Activated CD4-positive, alpha-beta memory T cell treated with anti-CD3 and anti-CD28 coated beads for 36 hours (primary cell): ENCODE measurements at regions not wholly inside any gene's neighbourhood (a gene's known extent, or its start where the extent isn't known, plus 50 kb on each side); places are given as distances from the start of the nearest gene placed in this dataset.

Experiments used
- CTCF ChIA-PET: fragments of 350-600 bp; sonication (Branson Sonifier 250); formaldehyde crosslinking; loops from one replicate; lab custom pipeline; 2021; ENCODE audit warnings: antibody characterized with exemption, inconsistent platforms; lab: Charles Lee
- POLR2A ChIA-PET: fragments of 350-600 bp; sonication (Branson Sonifier 250); formaldehyde crosslinking; loops from one replicate; lab custom pipeline; 2021; ENCODE audit warnings: antibody characterized with exemption; lab: Charles Lee
- DNase-seq: peaks from one replicate; pipeline ENCODE4 v3.0.0-alpha.2; 2020
- H3K27ac Mint-ChIP-seq: one replicate; pipeline ENCODE4 v1.8.0; 2021; ENCODE audit warnings: mixed read lengths
- H3K27me3 Mint-ChIP-seq: one replicate; pipeline ENCODE4 v1.8.0; 2021; ENCODE audit warnings: mixed read lengths
- H3K36me3 Mint-ChIP-seq: one replicate; pipeline ENCODE4 v1.8.0; 2021; ENCODE audit warnings: mixed read lengths
- H3K4me1 Mint-ChIP-seq: one replicate; pipeline ENCODE4 v1.8.0; 2021; ENCODE audit warnings: low read depth, mixed read lengths
- H3K4me3 Mint-ChIP-seq: one replicate; pipeline ENCODE4 v1.8.0; 2021; ENCODE audit warnings: mild to moderate bottlenecking, mixed read lengths
- H3K9me3 Mint-ChIP-seq: one replicate; pipeline ENCODE4 v1.8.0; 2021; ENCODE audit warnings: mixed read lengths
- intact Hi-C: fragments of 100-400 bp; cut with micrococcal nuclease; formaldehyde crosslinking; loops from one replicate; pipeline ENCODE4 v1.15.1; 2023

GRCh38 chr1:216815260-216816131 is 92.3 kb upstream of the ESRRG start:
- DNase-seq = no peak
- Mint-ChIP-seq H3K9me3 (no peaks in the 10 kb centered on the region), H3K27me3 (no peaks in the 10 kb centered on the region), H3K36me3 (no peaks in the 10 kb centered on the region), H3K27ac (no peak overlapping the region), H3K4me1 (no peaks in the 10 kb centered on the region), H3K4me3 (no peak overlapping the region)
- intact Hi-C loops = no loop called here
- CTCF ChIA-PET = no interaction called here
- POLR2A ChIA-PET = no interaction called here

- no peak overlapping the region for H3K4me3 Mint-ChIP-seq
Observed at GRCh38 chr1:216814576-216815259, 91.5 kb upstream of the ESRRG start.

DNA sequence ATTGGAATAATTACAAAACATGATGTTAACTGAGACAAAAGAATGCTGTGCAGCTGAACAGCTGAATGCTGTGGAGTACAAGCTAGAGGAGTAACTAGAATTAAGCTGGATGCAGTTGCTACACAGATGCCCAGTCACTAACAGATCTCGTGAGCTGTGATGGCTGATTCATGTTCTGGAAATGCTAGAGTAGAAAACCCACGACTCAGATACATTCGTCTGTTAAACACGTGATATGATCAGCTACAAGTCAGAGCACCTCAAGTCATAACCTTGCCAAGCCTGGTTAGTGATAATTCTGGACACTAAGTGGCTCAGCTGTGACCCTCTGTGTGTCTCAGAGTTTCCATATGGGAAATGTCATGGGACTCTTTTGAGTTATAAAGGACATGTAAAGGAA is 89.7 kb upstream of the ESRRG start:
- ChIA-PET CTCF (interaction anchor here (0.7 kb wide), 1 partner anchor 961 kb away, joined by 4 read pairs; no protein-coding TSS in a partner anchor), POLR2A (no interaction called here)
- no peaks in the 10 kb centered on the region for H3K4me1 Mint-ChIP-seq
- intact Hi-C loops = no loop called here
- H3K9me3 Mint-ChIP-seq = no peaks in the 10 kb centered on the region
- DNase-seq = no peak
- H3K36me3 Mint-ChIP-seq = no peaks in the 10 kb centered on the region
- no peaks in the 10 kb centered on the region for H3K27me3 Mint-ChIP-seq
- H3K27ac Mint-ChIP-seq = no peak overlapping the region
- H3K4me3 Mint-ChIP-seq = no peak overlapping the region

More at GRCh38 chr1:216814576-216815259, 91.5 kb upstream of the ESRRG start:
- intact Hi-C loops = no loop called here
- CTCF ChIA-PET = no interaction called here
- POLR2A ChIA-PET = no interaction called here
- no peaks in the 10 kb centered on the region for H3K4me1 Mint-ChIP-seq
- no peak for DNase-seq
- no peak overlapping the region for H3K27ac Mint-ChIP-seq
- no peaks in the 10 kb centered on the region for H3K9me3 Mint-ChIP-seq
- no peaks in the 10 kb centered on the region for H3K36me3 Mint-ChIP-seq
- H3K27me3 Mint-ChIP-seq = no peaks in the 10 kb centered on the region

GRCh38 chr1:216809649-216810048 is 86.4 kb upstream of the ESRRG start:
- Mint-ChIP-seq H3K36me3 (no peaks in the 10 kb centered on the region), H3K9me3 (no peaks in the 10 kb centered on the region), H3K4me3 (no peak overlapping the region), H3K4me1 (no peaks in the 10 kb centered on the region), H3K27me3 (no peaks in the 10 kb centered on the region), H3K27ac (no peak overlapping the region)
- POLR2A ChIA-PET = no interaction called here
- intact Hi-C loops = no loop called here
- DNase-seq = no peak
- CTCF ChIA-PET = no interaction called here

- CTCF ChIA-PET = no interaction called here
- H3K27me3 Mint-ChIP-seq = no peaks in the 10 kb centered on the region
- H3K9me3 Mint-ChIP-seq = no peaks in the 10 kb centered on the region
- H3K4me1 Mint-ChIP-seq = no peaks in the 10 kb centered on the region
- H3K36me3 Mint-ChIP-seq = no peaks in the 10 kb centered on the region
- intact Hi-C loops = no loop called here
- POLR2A ChIA-PET = no interaction called here
- DNase-seq = no peak
- no peak overlapping the region for H3K27ac Mint-ChIP-seq
- no peak overlapping the region for H3K4me3 Mint-ChIP-seq
Observed at GRCh38 chr1:216807696-216808095, 84.5 kb upstream of the ESRRG start.

DNA sequence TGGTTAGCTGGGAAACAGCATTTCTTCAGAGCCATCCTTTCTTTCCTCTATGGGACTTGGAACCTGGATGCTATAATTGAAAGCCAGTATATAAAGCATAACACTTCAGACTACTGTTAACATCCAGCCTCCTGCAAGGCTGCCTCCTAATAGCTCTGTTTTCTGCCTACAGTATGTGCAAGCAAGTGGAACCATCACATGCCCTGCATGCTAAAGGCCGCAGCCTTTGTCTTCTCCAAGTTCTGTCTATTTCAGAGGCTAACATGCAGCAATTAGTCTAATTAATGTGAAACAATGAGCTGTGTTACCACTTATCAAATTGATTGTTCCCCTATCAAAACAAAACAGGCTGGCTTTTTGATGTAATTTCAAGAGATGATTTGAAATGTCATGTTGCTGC is 82.7 kb upstream of the ESRRG start:
- Mint-ChIP-seq H3K27ac (no peak overlapping the region), H3K9me3 (peaks cover 5% of the 10 kb centered on the region), H3K4me3 (no peak overlapping the region), H3K36me3 (no peaks in the 10 kb centered on the region), H3K4me1 (no peaks in the 10 kb centered on the region), H3K27me3 (no peaks in the 10 kb centered on the region)
- CTCF ChIA-PET = no interaction called here
- intact Hi-C loops = no loop called here
- POLR2A ChIA-PET = no interaction called here
- DNase-seq = no peak

DNA sequence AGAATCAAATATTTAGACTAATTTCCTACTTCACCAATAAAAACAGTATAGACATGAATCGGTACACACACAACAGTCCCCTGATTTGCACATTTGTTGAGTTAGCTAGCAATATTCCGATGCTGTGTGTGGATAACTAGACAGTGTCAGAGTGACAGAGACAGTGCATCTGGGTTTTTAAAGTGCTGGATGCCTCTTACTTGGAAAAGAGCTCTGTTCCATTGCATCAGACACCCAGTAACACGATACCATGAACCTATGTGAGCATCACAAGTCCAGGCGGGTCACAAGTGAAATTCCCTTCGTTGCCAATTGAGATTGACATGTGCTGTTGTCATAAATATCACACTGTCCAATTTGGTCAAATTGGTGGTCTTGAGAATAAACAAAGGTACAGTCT is 82.0 kb upstream of the ESRRG start:
- no peak overlapping the region for H3K4me3 Mint-ChIP-seq
- DNase-seq = no peak
- ChIA-PET CTCF (no interaction called here), POLR2A (no interaction called here)
- intact Hi-C loops = no loop called here
- H3K4me1 Mint-ChIP-seq = no peaks in the 10 kb centered on the region
- no peak overlapping the region for H3K27ac Mint-ChIP-seq
- peaks cover 5% of the 10 kb centered on the region for H3K9me3 Mint-ChIP-seq
- no peaks in the 10 kb centered on the region for H3K36me3 Mint-ChIP-seq
- H3K27me3 Mint-ChIP-seq = no peaks in the 10 kb centered on the region

DNA sequence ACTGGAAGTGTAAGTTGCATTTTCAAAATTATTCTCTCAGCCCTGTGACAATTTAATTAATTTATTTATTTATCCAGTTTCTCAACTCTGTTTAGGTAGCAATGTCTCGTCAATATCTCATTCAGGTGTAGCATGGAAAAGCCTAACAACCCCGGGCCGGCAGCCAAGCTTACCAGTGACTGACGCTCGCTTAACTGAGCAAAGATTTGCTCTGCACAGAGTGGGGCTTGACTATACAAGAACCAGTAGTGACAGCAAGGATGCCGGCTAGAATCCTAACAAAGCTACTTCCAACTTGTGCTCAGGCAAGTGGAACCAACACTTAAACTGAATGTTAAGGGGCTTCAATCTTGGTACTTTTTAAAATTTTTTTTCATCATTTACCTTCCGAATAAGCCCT is 80.9 kb upstream of the ESRRG start:
- H3K9me3 Mint-ChIP-seq = peaks cover 5% of the 10 kb centered on the region
- DNase-seq = no peak
- no peak overlapping the region for H3K27ac Mint-ChIP-seq
- H3K4me3 Mint-ChIP-seq = no peak overlapping the region
- H3K4me1 Mint-ChIP-seq = no peaks in the 10 kb centered on the region
- intact Hi-C loops = no loop called here
- ChIA-PET CTCF (no interaction called here), POLR2A (no interaction called here)
- H3K27me3 Mint-ChIP-seq = no peaks in the 10 kb centered on the region
- H3K36me3 Mint-ChIP-seq = no peaks in the 10 kb centered on the region

DNA sequence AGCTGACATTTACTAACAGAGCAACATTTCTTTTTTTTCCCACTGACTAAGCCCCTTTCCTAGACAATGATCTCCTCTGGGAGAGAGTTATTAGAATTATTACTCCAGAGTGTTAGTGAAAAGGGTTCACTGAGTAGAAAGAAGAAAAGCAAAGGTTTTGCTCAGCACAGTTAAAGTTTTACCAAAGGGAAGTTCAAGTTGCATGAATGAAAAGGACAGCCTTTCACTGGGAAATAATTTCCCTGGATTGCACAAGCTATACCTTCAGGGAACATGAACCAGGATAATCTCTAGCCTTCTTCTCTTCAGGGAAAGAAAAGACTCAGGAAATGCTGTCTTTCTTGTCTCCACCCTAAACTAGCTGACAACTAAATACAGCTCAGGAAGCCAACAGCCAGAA is 71.4 kb upstream of the ESRRG start:
- no peaks in the 10 kb centered on the region for H3K36me3 Mint-ChIP-seq
- no peak overlapping the region for H3K27ac Mint-ChIP-seq
- H3K27me3 Mint-ChIP-seq = no peaks in the 10 kb centered on the region
- POLR2A ChIA-PET = no interaction called here
- H3K4me3 Mint-ChIP-seq = no peak overlapping the region
- intact Hi-C loops = no loop called here
- CTCF ChIA-PET = no interaction called here
- H3K9me3 Mint-ChIP-seq = no peaks in the 10 kb centered on the region
- DNase-seq = no peak
- H3K4me1 Mint-ChIP-seq = no peaks in the 10 kb centered on the region

GRCh38 chr1:216793973-216794372 is 70.7 kb upstream of the ESRRG start:
- Mint-ChIP-seq H3K27ac (no peak overlapping the region), H3K4me1 (no peaks in the 10 kb centered on the region), H3K36me3 (no peaks in the 10 kb centered on the region), H3K9me3 (no peaks in the 10 kb centered on the region), H3K27me3 (no peaks in the 10 kb centered on the region), H3K4me3 (no peak overlapping the region)
- ChIA-PET POLR2A (no interaction called here), CTCF (no interaction called here)
- intact Hi-C loops = no loop called here
- DNase-seq = no peak

GRCh38 chr1:216793303-216793702 is 70.1 kb upstream of the ESRRG start:
- Mint-ChIP-seq H3K27me3 (no peaks in the 10 kb centered on the region), H3K9me3 (no peaks in the 10 kb centered on the region), H3K4me1 (no peaks in the 10 kb centered on the region), H3K36me3 (no peaks in the 10 kb centered on the region), H3K4me3 (no peak overlapping the region), H3K27ac (no peak overlapping the region)
- CTCF ChIA-PET = no interaction called here
- intact Hi-C loops = no loop called here
- POLR2A ChIA-PET = no interaction called here
- no peak for DNase-seq

DNA sequence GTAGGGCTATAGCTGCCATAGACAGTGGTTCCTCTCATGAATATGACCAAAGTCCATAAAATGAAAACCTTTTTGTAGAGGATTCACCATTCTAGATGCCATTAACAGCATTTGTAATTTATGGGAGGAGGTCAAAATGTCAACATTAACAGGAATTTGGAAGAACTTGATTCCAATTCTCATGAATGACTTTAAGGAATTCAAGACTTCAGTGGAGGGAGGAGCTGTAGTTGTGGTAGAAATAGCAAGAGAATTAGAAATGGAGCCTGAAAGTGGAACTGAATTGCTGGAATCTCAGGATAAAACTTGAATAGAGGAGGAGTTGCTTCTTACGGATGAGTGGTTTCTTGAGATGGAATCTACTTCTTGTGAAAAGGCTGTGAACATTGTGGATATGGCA is 65.4 kb upstream of the ESRRG start:
- POLR2A ChIA-PET = no interaction called here
- Mint-ChIP-seq H3K36me3 (no peaks in the 10 kb centered on the region), H3K27ac (no peak overlapping the region)

DNA sequence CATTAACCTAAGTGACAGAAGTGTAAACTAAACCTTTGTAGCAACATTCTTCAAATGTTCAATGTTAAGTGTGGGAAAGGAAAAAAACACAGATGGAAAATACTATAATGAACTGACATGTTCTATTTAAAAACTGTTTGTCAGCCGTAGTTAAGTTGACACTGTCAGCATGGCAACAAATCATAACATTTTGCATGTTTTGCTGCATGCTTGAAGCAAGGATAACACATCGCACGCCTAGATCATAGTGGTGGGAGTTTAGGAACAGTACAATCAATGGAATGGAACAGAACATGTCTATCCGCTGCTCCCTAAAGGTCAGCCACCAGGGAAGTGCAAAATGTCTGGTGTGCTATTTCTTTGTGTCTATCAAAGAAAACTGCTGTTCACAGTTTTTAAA is 62.5 kb upstream of the ESRRG start:
- H3K9me3 Mint-ChIP-seq = no peaks in the 10 kb centered on the region
- POLR2A ChIA-PET = no interaction called here
- no peak overlapping the region for H3K4me3 Mint-ChIP-seq
- H3K4me1 Mint-ChIP-seq = no peaks in the 10 kb centered on the region
- no peaks in the 10 kb centered on the region for H3K36me3 Mint-ChIP-seq
- no peak for DNase-seq
- CTCF ChIA-PET = no interaction called here
- no peak overlapping the region for H3K27ac Mint-ChIP-seq
- intact Hi-C loops = no loop called here
- H3K27me3 Mint-ChIP-seq = no peaks in the 10 kb centered on the region

More for the DNA sequence above, 65.4 kb upstream of the ESRRG start:
- no peaks in the 10 kb centered on the region for H3K4me1 Mint-ChIP-seq
- intact Hi-C loops = no loop called here
- H3K4me3 Mint-ChIP-seq = no peak overlapping the region
- no peak for DNase-seq
- H3K9me3 Mint-ChIP-seq = no peaks in the 10 kb centered on the region
- no peaks in the 10 kb centered on the region for H3K27me3 Mint-ChIP-seq
- CTCF ChIA-PET = no interaction called here
